H9 (cell line): ENCODE measurements at regions not wholly inside any gene's neighbourhood (a gene's known extent, or its start where the extent isn't known, plus 50 kb on each side); places are given as distances from the start of the nearest gene placed in this dataset.

Experiments used
- DNase-seq: peaks from one replicate; pipeline ENCODE4 v3.0.0-alpha.2; 2017
- H2AFZ ChIP-seq: one replicate; pipeline ENCODE4 v1.6.1; 2013; ENCODE audit warnings: mild to moderate bottlenecking, low read length, control low read depth, moderate library complexity
- H2AK5ac ChIP-seq: 2 replicates; pipeline ENCODE4 v1.6.1; 2013; ENCODE audit warnings: low read length, control low read depth, mixed read lengths; ENCODE audit not compliant: insufficient read length
- H2BK120ac ChIP-seq: one replicate; pipeline ENCODE4 v1.6.1; 2013; ENCODE audit warnings: low read depth, mild to moderate bottlenecking, low read length, control low read depth, inconsistent platforms; ENCODE audit not compliant: poor library complexity, severe bottlenecking
- H2BK12ac ChIP-seq: 2 replicates; pipeline ENCODE4 v1.6.1; 2013; ENCODE audit warnings: low read length, control low read depth, mixed read lengths, low read depth; ENCODE audit not compliant: insufficient read length
- H2BK15ac ChIP-seq: 2 replicates; pipeline ENCODE4 v1.6.1; 2013; ENCODE audit warnings: low read depth, low read length, control low read depth
- H2BK20ac ChIP-seq: one replicate; pipeline ENCODE4 v1.6.1; 2013; ENCODE audit warnings: low read depth, mild to moderate bottlenecking, low read length, control low read depth, inconsistent platforms; ENCODE audit not compliant: poor library complexity, severe bottlenecking
- H2BK5ac ChIP-seq: 2 replicates; pipeline ENCODE4 v1.6.1; 2013; ENCODE audit warnings: low read length, control low read depth, mixed read lengths; ENCODE audit not compliant: insufficient read length
- H3K14ac ChIP-seq: 2 replicates; pipeline ENCODE4 v1.6.1; 2013; ENCODE audit warnings: low read length, control low read depth; ENCODE audit not compliant: insufficient read depth
- H3K18ac ChIP-seq: 2 replicates; pipeline ENCODE4 v1.6.1; 2013; ENCODE audit warnings: low read depth, mild to moderate bottlenecking, mixed read lengths, low read length, control low read depth; ENCODE audit not compliant: insufficient read length
- H3K23ac ChIP-seq: 2 replicates; pipeline ENCODE4 v1.6.1; 2013; ENCODE audit warnings: low read length, control low read depth, mixed read lengths, low read depth; ENCODE audit not compliant: insufficient read length
- H3K23me2 ChIP-seq: 2 replicates; pipeline ENCODE4 v1.6.1; 2013; ENCODE audit warnings: low read depth, mild to moderate bottlenecking, mixed read lengths, low read length, control low read depth; ENCODE audit not compliant: insufficient read length, poor library complexity, severe bottlenecking
- H3K27ac ChIP-seq: 2 replicates; pipeline ENCODE4 v1.5.1; 2013; ENCODE audit warnings: low read length, control low read depth, mixed read lengths, low read depth; ENCODE audit not compliant: insufficient read length
- H3K27me3 ChIP-seq: 2 replicates; pipeline ENCODE4 v1.6.1; 2013; ENCODE audit warnings: low read length, control low read depth, inconsistent platforms; ENCODE audit not compliant: insufficient read depth
- H3K4ac ChIP-seq: 2 replicates; pipeline ENCODE4 v1.6.1; 2013; ENCODE audit warnings: low read depth, mild to moderate bottlenecking, control low read depth, inconsistent platforms, low read length, moderate library complexity
- H3K4me1 ChIP-seq: 2 replicates; pipeline ENCODE4 v1.6.1; 2013; ENCODE audit warnings: low read length, control low read depth, inconsistent platforms; ENCODE audit not compliant: insufficient read depth
- H3K4me2 ChIP-seq: 2 replicates; pipeline ENCODE4 v1.6.1; 2013; ENCODE audit warnings: low read length, control low read depth, mixed read lengths; ENCODE audit not compliant: insufficient read length, insufficient read depth
- H3K56ac ChIP-seq: 2 replicates; pipeline ENCODE4 v1.6.1; 2013; ENCODE audit warnings: low read depth, mild to moderate bottlenecking, mixed read lengths, low read length, control low read depth; ENCODE audit not compliant: insufficient read length
- H3K79me1 ChIP-seq: 2 replicates; pipeline ENCODE4 v1.6.1; 2013; ENCODE audit warnings: low read depth, mild to moderate bottlenecking, moderate library complexity, low read length, control low read depth, inconsistent platforms; ENCODE audit not compliant: insufficient read depth, poor library complexity, severe bottlenecking
- H3K79me2 ChIP-seq: 2 replicates; pipeline ENCODE4 v1.6.1; 2013; ENCODE audit warnings: low read length, control low read depth, inconsistent platforms; ENCODE audit not compliant: insufficient read depth
- H3K9ac ChIP-seq: 2 replicates; pipeline ENCODE4 v1.6.1; 2013; ENCODE audit warnings: low read length, control low read depth, mixed read lengths; ENCODE audit not compliant: insufficient read length; ENCODE audit errors: extremely low read depth
- H3K9me3 ChIP-seq: one replicate; pipeline ENCODE4 v1.6.1; 2013; ENCODE audit warnings: low read depth, low read length, inconsistent platforms; ENCODE audit not compliant: control insufficient read depth
- H3T11ph ChIP-seq: one replicate; pipeline ENCODE4 v1.6.1; 2013; ENCODE audit warnings: mild to moderate bottlenecking, low read length, control low read depth, inconsistent platforms
- H4K20me1 ChIP-seq: one replicate; pipeline ENCODE4 v1.6.1; 2013; ENCODE audit not compliant: control insufficient read depth, insufficient read length, insufficient read depth
- H4K5ac ChIP-seq: 2 replicates; pipeline ENCODE4 v1.6.1; 2013; ENCODE audit warnings: low read depth, mild to moderate bottlenecking, mixed read lengths, low read length, control low read depth; ENCODE audit not compliant: insufficient read length
- H4K8ac ChIP-seq: replicated peaks from 2 replicates; pipeline ENCODE4 v1.6.1; 2013; ENCODE audit warnings: low read length, control low read depth, mixed read lengths, low read depth; ENCODE audit not compliant: insufficient read length
- H4K91ac ChIP-seq: 2 replicates; pipeline ENCODE4 v1.6.1; 2013; ENCODE audit warnings: low read depth, mild to moderate bottlenecking, moderate library complexity, mixed read lengths, low read length, control low read depth; ENCODE audit not compliant: insufficient read length
- H3K27ac Mint-ChIP-seq, 3 experiments: 2 replicates in 2 of 3; 3 replicates in 1 of 3; pipeline ENCODE4 v1.8.0; 2020 to 2021; ENCODE audit warnings: mixed read lengths in 3 of 3, mild to moderate bottlenecking in 1 of 3, moderate library complexity in 1 of 3
- H3K27me3 Mint-ChIP-seq: 2 replicates; pipeline ENCODE4 v1.8.0; 2021; ENCODE audit warnings: low read depth, mild to moderate bottlenecking, moderate library complexity, mixed read lengths
- H3K36me3 Mint-ChIP-seq, 3 experiments: 2 replicates in 2 of 3; 3 replicates in 1 of 3; pipeline ENCODE4 v1.8.0; 2020 to 2021; ENCODE audit warnings: low read depth in 3 of 3, mixed read lengths in 3 of 3; ENCODE audit not compliant: insufficient read depth in 1 of 3
- H3K4me1 Mint-ChIP-seq, 2 experiments: 2 replicates each; pipeline ENCODE4 v1.8.0; 2020; ENCODE audit warnings: mixed read lengths in 2 of 2
- H3K4me3 Mint-ChIP-seq, 2 experiments: 2 replicates in 1 of 2; 3 replicates in 1 of 2; pipeline ENCODE4 v1.8.0; 2020 to 2021; ENCODE audit warnings: mild to moderate bottlenecking in 2 of 2, mixed read lengths in 2 of 2, moderate library complexity in 1 of 2
- H3K9me3 Mint-ChIP-seq, 2 experiments: 2 replicates in 1 of 2; 3 replicates in 1 of 2; pipeline ENCODE4 v1.8.0; 2020; ENCODE audit warnings: mild to moderate bottlenecking in 2 of 2, mixed read lengths in 2 of 2, moderate library complexity in 1 of 2
- WGBS: extraction: QIAGEN DNeasy Blood & Tissue Kit; methylation state at CpG from one replicate; pipeline ENCODE4 v1.1.7; 2013; ENCODE audit warnings: missing lambda C conversion rate, low lambda C conversion rate, mixed read lengths; ENCODE audit not compliant: insufficient read length; ENCODE audit errors: extremely low coverage; 5-methylcytosine and 5-hydroxymethylcytosine counted together
- TF ChIP-seq, protein P1 (sequence below): fragments of 200-600 bp; sonication (generic); conservative IDR thresholded peaks from 3 replicates; pipeline ENCODE4 v1.8.0; 2021; ENCODE audit warnings: antibody characterized with exemption, mild to moderate bottlenecking

DNA sequence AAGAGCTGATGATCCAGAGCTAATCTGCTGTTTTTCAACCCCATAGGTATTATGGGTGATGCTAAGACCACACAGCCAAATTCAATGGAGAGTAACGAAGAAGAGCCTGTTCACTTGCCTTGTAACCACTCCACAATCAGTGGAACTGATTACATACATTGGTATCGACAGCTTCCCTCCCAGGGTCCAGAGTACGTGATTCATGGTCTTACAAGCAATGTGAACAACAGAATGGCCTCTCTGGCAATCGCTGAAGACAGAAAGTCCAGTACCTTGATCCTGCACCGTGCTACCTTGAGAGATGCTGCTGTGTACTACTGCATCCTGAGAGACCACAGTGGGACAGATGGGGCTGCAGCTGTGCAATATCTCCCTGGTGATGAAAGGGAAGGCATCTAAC lies 386.0 kb downstream of the DAD1 start:
- H3K9me3 ChIP-seq, result no peaks in the 10 kb centered on the region
- H3K36me3 Mint-ChIP-seq, result peaks cover 0 to 9% (median 3%) of the 10 kb centered on the region in 3 experiments; a peak in 3 of 7 replicates
- H4K91ac ChIP-seq, result no peak overlapping the region

More for the DNA sequence above, 386.0 kb downstream of the DAD1 start:
- H3K4me3 Mint-ChIP-seq, result no peak overlapping the region
- no peak overlapping the region for H4K8ac ChIP-seq
- H3T11ph ChIP-seq, result no peak overlapping the region
- no peak overlapping the region for H2AFZ ChIP-seq
- no peak overlapping the region for H3K18ac ChIP-seq
- H2BK12ac ChIP-seq, result no peak overlapping the region
- H4K20me1 ChIP-seq, result no peaks in the 10 kb centered on the region
- H3K79me1 ChIP-seq, result no peaks in the 10 kb centered on the region
- no peak overlapping the region for H2BK20ac ChIP-seq
- no peak overlapping the region for H3K9ac ChIP-seq
- no peak overlapping the region for H2BK5ac ChIP-seq
- no peak overlapping the region for H3K4ac ChIP-seq
- H3K4me2 ChIP-seq, result no peak overlapping the region
- no peaks in the 10 kb centered on the region for H3K79me2 ChIP-seq
- H2AK5ac ChIP-seq, result no peak overlapping the region
- TF ChIP-seq, protein P1, sequence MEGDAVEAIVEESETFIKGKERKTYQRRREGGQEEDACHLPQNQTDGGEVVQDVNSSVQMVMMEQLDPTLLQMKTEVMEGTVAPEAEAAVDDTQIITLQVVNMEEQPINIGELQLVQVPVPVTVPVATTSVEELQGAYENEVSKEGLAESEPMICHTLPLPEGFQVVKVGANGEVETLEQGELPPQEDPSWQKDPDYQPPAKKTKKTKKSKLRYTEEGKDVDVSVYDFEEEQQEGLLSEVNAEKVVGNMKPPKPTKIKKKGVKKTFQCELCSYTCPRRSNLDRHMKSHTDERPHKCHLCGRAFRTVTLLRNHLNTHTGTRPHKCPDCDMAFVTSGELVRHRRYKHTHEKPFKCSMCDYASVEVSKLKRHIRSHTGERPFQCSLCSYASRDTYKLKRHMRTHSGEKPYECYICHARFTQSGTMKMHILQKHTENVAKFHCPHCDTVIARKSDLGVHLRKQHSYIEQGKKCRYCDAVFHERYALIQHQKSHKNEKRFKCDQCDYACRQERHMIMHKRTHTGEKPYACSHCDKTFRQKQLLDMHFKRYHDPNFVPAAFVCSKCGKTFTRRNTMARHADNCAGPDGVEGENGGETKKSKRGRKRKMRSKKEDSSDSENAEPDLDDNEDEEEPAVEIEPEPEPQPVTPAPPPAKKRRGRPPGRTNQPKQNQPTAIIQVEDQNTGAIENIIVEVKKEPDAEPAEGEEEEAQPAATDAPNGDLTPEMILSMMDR, result no peak
- no peaks in the 10 kb centered on the region for H3K4me1 Mint-ChIP-seq
- H3K9me3 Mint-ChIP-seq, result peaks cover 16 to 17% of the 10 kb centered on the region in 2 experiments
- H3K27me3 Mint-ChIP-seq, result peaks cover 4% of the 10 kb centered on the region; the same call in 1 of the 2 replicates
- no peak overlapping the region for H2BK15ac ChIP-seq
- H3K27ac Mint-ChIP-seq, result no peak overlapping the region
- H3K14ac ChIP-seq, result no peak overlapping the region
- no peaks in the 10 kb centered on the region for H3K27me3 ChIP-seq
- DNase-seq, result no peak
- H2BK120ac ChIP-seq, result no peak overlapping the region
- no peak overlapping the region for H4K5ac ChIP-seq
- no CpG with 5 or more reads among the region's 5 CpGs for WGBS
- H3K23me2 ChIP-seq, result no peaks in the 10 kb centered on the region
- no peak overlapping the region for H3K27ac ChIP-seq
- no peak overlapping the region for H3K23ac ChIP-seq
- no peak overlapping the region for H3K56ac ChIP-seq
- H3K4me1 ChIP-seq, result no peaks in the 10 kb centered on the region
